SK-N-SH (cell line): ENCODE measurements at regions not wholly inside any gene's neighbourhood (a gene's known extent, or its start where the extent isn't known, plus 50 kb on each side); places are given as distances from the start of the nearest gene placed in this dataset.

ENCODE experiments used
- CTCF ChIA-PET: fragments of 300-600, 350-600 bp; formaldehyde crosslinking; extraction: SDS; loops from one replicate; lab custom pipeline; 2021; lab: Yijun Ruan, JAX
- POLR2A ChIA-PET: fragments of 350-600 bp; sonication (Branson Sonifier 250); formaldehyde crosslinking; extraction: SDS; loops from one replicate; lab custom pipeline; 2020; ENCODE audit warnings: antibody characterized with exemption, inconsistent platforms; lab: Yijun Ruan, JAX
- DNase-seq: peaks from one replicate; pipeline ENCODE4 v3.0.0; 2012
- H2AFZ ChIP-seq: fragments of 200-600 bp; sonication (generic); 2 replicates; pipeline ENCODE4 v1.8.1; 2016; ENCODE audit warnings: antibody characterized with exemption, mild to moderate bottlenecking, low read depth
- H3F3A ChIP-seq: fragments of 200-600 bp; sonication (generic); replicated peaks from 2 replicates; pipeline ENCODE3; 2016; ENCODE audit warnings: antibody characterized with exemption, mild to moderate bottlenecking; ENCODE audit not compliant: insufficient read depth
- H3K27ac ChIP-seq, 2 experiments: fragments of 200-500 bp in 1 of 2; fragments of 200-600 bp in 1 of 2; sonication (Bioruptor generic) in 1 of 2; sonication (generic), shearing (Covaris generic) in 1 of 2; 2 replicates each; pipeline versions ENCODE4 v1.5.1 to v1.6.1; 2014 to 2016; ENCODE audit warnings: low read depth in 2 of 2, inconsistent platforms in 1 of 2, low read length in 1 of 2, mild to moderate bottlenecking in 1 of 2, mixed read lengths in 1 of 2
- H3K27me3 ChIP-seq: fragments of 200-600 bp; sonication (generic), shearing (Covaris generic); 2 replicates; pipeline ENCODE4 v1.6.1; 2016; ENCODE audit warnings: mixed run types; ENCODE audit not compliant: insufficient read depth
- H3K36me3 ChIP-seq, 2 experiments: fragments of 200-500 bp in 1 of 2; fragments of 200-600 bp in 1 of 2; sonication (Bioruptor generic) in 1 of 2; sonication (generic) in 1 of 2; replicated peaks in 1 of 2; 2 replicates each; pipeline versions ENCODE3 to v1.5.1; 2014 to 2016; ENCODE audit warnings: low read length in 1 of 2, mild to moderate bottlenecking in 1 of 2; ENCODE audit not compliant: insufficient read depth in 2 of 2, control insufficient read depth in 1 of 2
- H3K4me1 ChIP-seq, 2 experiments: fragments of 200-500 bp in 1 of 2; fragments of 200-600 bp in 1 of 2; sonication (Bioruptor generic) in 1 of 2; sonication (generic), shearing (Covaris generic) in 1 of 2; 2 replicates each; pipeline versions ENCODE4 v1.5.1 to v1.6.1; 2014 to 2016; ENCODE audit warnings: low read depth in 1 of 2, low read length in 1 of 2, mixed run types in 1 of 2; ENCODE audit not compliant: insufficient read depth in 2 of 2, control insufficient read depth in 1 of 2
- H3K4me2 ChIP-seq: fragments of 200-600 bp; sonication (generic), shearing (Covaris generic); 2 replicates; pipeline ENCODE4 v1.6.1; 2017; ENCODE audit warnings: mixed run types
- H3K4me3 ChIP-seq, 2 experiments: fragments of 200-500 bp in 1 of 2; fragments of 200-600 bp in 1 of 2; sonication (Bioruptor generic) in 1 of 2; sonication (generic), shearing (Covaris generic) in 1 of 2; 2 replicates each; pipeline versions ENCODE4 v1.5.1 to v1.8.1; 2014 to 2016; ENCODE audit warnings: low read depth in 2 of 2, inconsistent platforms in 1 of 2, low read length in 1 of 2, mild to moderate bottlenecking in 1 of 2, mixed read lengths in 1 of 2, moderate library complexity in 1 of 2
- H3K79me2 ChIP-seq: fragments of 200-600 bp; sonication (generic); 2 replicates; pipeline ENCODE4 v1.8.1; 2017; ENCODE audit warnings: mild to moderate bottlenecking; ENCODE audit not compliant: insufficient read depth
- H3K9ac ChIP-seq: fragments of 200-600 bp; sonication (generic); 2 replicates; pipeline ENCODE4 v1.6.1; 2017; ENCODE audit warnings: mixed run types
- H3K9me2 ChIP-seq: fragments of 200-600 bp; sonication (generic); 2 replicates; pipeline ENCODE4 v1.6.1; 2017; ENCODE audit warnings: mixed run types
- H3K9me3 ChIP-seq: fragments of 200-600 bp; sonication (generic); 2 replicates; pipeline ENCODE4 v1.6.1; 2017; ENCODE audit warnings: mixed run types, mild to moderate bottlenecking, moderate library complexity
- H4K20me1 ChIP-seq: fragments of 200-600 bp; sonication (generic); 2 replicates; pipeline ENCODE4 v1.6.1; 2017; ENCODE audit warnings: mild to moderate bottlenecking, mixed run types; ENCODE audit not compliant: insufficient read depth
- CTCF ChIP-seq: fragments of 200-600 bp; sonication (generic); IDR thresholded peaks from 2 replicates; pipeline ENCODE4 v1.6.1; 2017; ENCODE audit warnings: antibody characterized with exemption, mild to moderate bottlenecking, moderate library complexity
- EZH2phosphoT487 ChIP-seq: fragments of 200-600 bp; sonication (generic); IDR thresholded peaks from 2 replicates; pipeline ENCODE4 v1.6.1; 2017; ENCODE audit warnings: low read depth, mixed run types, mild to moderate bottlenecking, antibody characterized with exemption, moderate library complexity, borderline replicate concordance
- FOXJ3 ChIP-seq: sonication (generic); formaldehyde crosslinking; IDR thresholded peaks from 2 replicates; pipeline ENCODE4 v1.5.1; 2020; ENCODE audit warnings: mild to moderate bottlenecking, missing genetic modification reagents
- GABPA ChIP-seq: IDR thresholded peaks from 2 replicates; pipeline ENCODE4 v1.4.0; 2012; ENCODE audit warnings: low read depth, mild to moderate bottlenecking
- GATA2 ChIP-seq: sonication (generic); formaldehyde crosslinking; IDR thresholded peaks from 2 replicates; pipeline ENCODE4 v1.5.0; 2020; ENCODE audit warnings: mild to moderate bottlenecking, missing genetic modification reagents
- JUND ChIP-seq: IDR thresholded peaks from 2 replicates; pipeline ENCODE4 v1.4.0; 2012
- MEF2A ChIP-seq: IDR thresholded peaks from 2 replicates; pipeline ENCODE4 v1.4.0; 2012; ENCODE audit warnings: low read depth, borderline replicate concordance
- MXI1 ChIP-seq: IDR thresholded peaks from 2 replicates; pipeline ENCODE4 v1.6.1; 2012; ENCODE audit warnings: mild to moderate bottlenecking, low read depth, low read length, improper control_type of control experiment
- NFIC ChIP-seq: IDR thresholded peaks from 2 replicates; pipeline ENCODE4 v1.4.0; 2012; ENCODE audit warnings: borderline replicate concordance
- NRF1 ChIP-seq: IDR thresholded peaks from 2 replicates; pipeline ENCODE4 v1.6.1; 2012; ENCODE audit warnings: low read depth, mild to moderate bottlenecking, low read length
- POLR2AphosphoS5 ChIP-seq: IDR thresholded peaks from 2 replicates; pipeline ENCODE4 v1.6.1; 2012; ENCODE audit warnings: low read depth, low read length
- RAD21 ChIP-seq: IDR thresholded peaks from 2 replicates; pipeline ENCODE4 v1.6.1; 2012; ENCODE audit warnings: mild to moderate bottlenecking, low read length
- REST ChIP-seq: IDR thresholded peaks from 2 replicates; pipeline ENCODE4 v1.6.1; 2012; ENCODE audit warnings: mild to moderate bottlenecking, low read depth, low read length, moderate library complexity
- RFX5 ChIP-seq: IDR thresholded peaks from 2 replicates; pipeline ENCODE4 v1.6.1; 2012; ENCODE audit warnings: mild to moderate bottlenecking, improper control_type of control experiment, low read length
- SIN3A ChIP-seq: IDR thresholded peaks from 2 replicates; pipeline ENCODE4 v1.6.1; 2012; ENCODE audit warnings: low read depth, mild to moderate bottlenecking, low read length, moderate library complexity, borderline replicate concordance
- SMC3 ChIP-seq: IDR thresholded peaks from 2 replicates; pipeline ENCODE4 v1.6.1; 2012; ENCODE audit warnings: low read depth, low read length, improper control_type of control experiment
- USF2 ChIP-seq: fragments of 150-350 bp; IDR thresholded peaks from 2 replicates; pipeline ENCODE4 v1.6.1; 2017; ENCODE audit warnings: antibody characterized with exemption, low read length, low read depth, borderline replicate concordance
- ZBTB33 ChIP-seq: IDR thresholded peaks from 2 replicates; pipeline ENCODE4 v1.4.0; 2012; ENCODE audit warnings: low read depth, borderline replicate concordance
- WGBS: methylation state at CpG from one replicate; pipeline ENCODE4 v1.1.6; 2017; ENCODE audit warnings: low lambda C conversion rate; 5-methylcytosine and 5-hydroxymethylcytosine counted together

GRCh38 chr12:82609234-82609914, 77.3 kb upstream of the TMTC2 start (continued):
- TF ChIP-seq SIN3A: no peak
- TF ChIP-seq EZH2phosphoT487: no peak
- no peak for TF ChIP-seq FOXJ3 (CRISPR knock-in tag)
- TF ChIP-seq MXI1: no peak
- no peak for TF ChIP-seq GATA2

- Histone ChIP-seq H3F3A (no peaks in the 10 kb centered on the region), H3K4me1 (no peaks in the 10 kb centered on the region), H3K9me3 (no peaks in the 10 kb centered on the region), H4K20me1 (no peaks in the 10 kb centered on the region), H3K9ac (no peak overlapping the region), H3K27ac (no peak overlapping the region), H3K4me2 (no peak overlapping the region), H3K4me3 (no peak overlapping the region), H3K27me3 (no peaks in the 10 kb centered on the region), H3K36me3 (no peaks in the 10 kb centered on the region), H3K9me2 (no peaks in the 10 kb centered on the region), H2AFZ (no peak overlapping the region)
- CTCF ChIA-PET: no interaction called here
- no peak for DNase-seq
- POLR2A ChIA-PET: no interaction called here
- no peak for TF ChIP-seq JUND
- TF ChIP-seq SMC3: no peak
- TF ChIP-seq USF2: no peak
- no peak for TF ChIP-seq EZH2phosphoT487
- no peak for TF ChIP-seq REST
- no peak for TF ChIP-seq CTCF
- no peak for TF ChIP-seq NFIC
- TF ChIP-seq RFX5: no peak
- no peak for TF ChIP-seq FOXJ3 (CRISPR knock-in tag)
- no peak for TF ChIP-seq NRF1
- TF ChIP-seq ZBTB33: no peak
- TF ChIP-seq MEF2A: no peak
- TF ChIP-seq RAD21: no peak
- no peak for TF ChIP-seq GABPA
- no peak for TF ChIP-seq POLR2AphosphoS5
- TF ChIP-seq, all 33 proteins: peak for 0
- 36% methylated on average over 3 of the region's 3 CpGs for WGBS
- H3K79me2 ChIP-seq: no peaks in the 10 kb centered on the region
Measured at GRCh38 chr12:82619644-82620043, 67.1 kb upstream of the TMTC2 start.
